GM23338 (cell line): ENCODE measurements at regions not wholly inside any gene's neighbourhood (a gene's known extent, or its start where the extent isn't known, plus 50 kb on each side); places are given as distances from the start of the nearest gene placed in this dataset.

Experiments used
- ATAC-seq: fragments of 200-7000 bp; cut with Tn5 transposase; 3 replicates; pipeline ENCODE4 v1.9.1; 2020
- DNase-seq: peaks from one replicate; pipeline ENCODE4 v3.0.0-alpha.2; 2015; ENCODE audit warnings: low spot score
- H2AFZ ChIP-seq: fragments of 200-600 bp; sonication (generic); 2 replicates; pipeline ENCODE4 v1.8.0; 2016; ENCODE audit warnings: antibody characterized with exemption, mild to moderate bottlenecking, moderate library complexity
- H3F3A ChIP-seq: fragments of 200-600 bp; sonication (generic); replicated peaks from 2 replicates; pipeline ENCODE4 v1.8.0; 2017; ENCODE audit warnings: antibody characterized with exemption, mixed run types, low read depth
- H3K27ac ChIP-seq: fragments of 200-600 bp; sonication (generic); 2 replicates; pipeline ENCODE4 v1.6.1; 2016; ENCODE audit warnings: low read depth
- H3K27me3 ChIP-seq: fragments of 200-600 bp; sonication (generic); 2 replicates; pipeline ENCODE4 v1.8.0; 2016; ENCODE audit warnings: mild to moderate bottlenecking, mixed run types, moderate library complexity; ENCODE audit not compliant: insufficient read depth
- H3K36me3 ChIP-seq: fragments of 200-600 bp; sonication (generic); 2 replicates; pipeline ENCODE4 v1.8.0; 2016; ENCODE audit warnings: mild to moderate bottlenecking; ENCODE audit not compliant: insufficient read depth
- H3K4me1 ChIP-seq: fragments of 200-600 bp; sonication (generic); 2 replicates; pipeline ENCODE4 v1.8.0; 2016; ENCODE audit warnings: mild to moderate bottlenecking, moderate library complexity; ENCODE audit not compliant: insufficient read depth
- H3K4me2 ChIP-seq: fragments of 200-600 bp; sonication (generic); 2 replicates; pipeline ENCODE4 v1.7.1; 2017; ENCODE audit warnings: mixed run types
- H3K4me3 ChIP-seq: fragments of 200-600 bp; sonication (generic); 2 replicates; pipeline ENCODE4 v1.6.1; 2016; ENCODE audit warnings: mixed run types
- H3K79me2 ChIP-seq: fragments of 200-600 bp; sonication (generic); replicated peaks from 2 replicates; pipeline ENCODE4 v1.8.0; 2017; ENCODE audit warnings: mild to moderate bottlenecking; ENCODE audit not compliant: insufficient read depth
- H3K9me2 ChIP-seq: fragments of 200-600 bp; sonication (generic); 2 replicates; pipeline ENCODE4 v1.8.0; 2017; ENCODE audit not compliant: insufficient read depth
- H4K20me1 ChIP-seq: fragments of 200-600 bp; sonication (generic); replicated peaks from 2 replicates; pipeline ENCODE4 v1.8.0; 2017; ENCODE audit warnings: mild to moderate bottlenecking; ENCODE audit not compliant: insufficient read depth
- H3K27ac Mint-ChIP-seq: 2 replicates; pipeline ENCODE4 v1.8.0; 2020; ENCODE audit warnings: inconsistent platforms, mild to moderate bottlenecking, moderate library complexity, mixed read lengths
- H3K27me3 Mint-ChIP-seq: 3 replicates; pipeline ENCODE4 v1.8.0; 2022; ENCODE audit warnings: low read depth, mild to moderate bottlenecking, moderate library complexity, mixed read lengths, inconsistent platforms; ENCODE audit not compliant: insufficient read depth, poor library complexity
- H3K36me3 Mint-ChIP-seq: 3 replicates; pipeline ENCODE4 v1.8.0; 2021; ENCODE audit warnings: low read depth, mild to moderate bottlenecking, inconsistent platforms, moderate library complexity, mixed read lengths
- H3K4me1 Mint-ChIP-seq: 3 replicates; pipeline ENCODE4 v1.8.0; 2020; ENCODE audit warnings: mild to moderate bottlenecking, inconsistent platforms, mixed read lengths
- H3K4me3 Mint-ChIP-seq: 3 replicates; pipeline ENCODE4 v1.8.0; 2021; ENCODE audit warnings: moderate library complexity, mild to moderate bottlenecking, inconsistent platforms, mixed read lengths
- H3K9me3 Mint-ChIP-seq: 3 replicates; pipeline ENCODE4 v1.8.0; 2020; ENCODE audit warnings: moderate library complexity, mild to moderate bottlenecking, inconsistent platforms, mixed read lengths
- CREB1 ChIP-seq: fragments of 250-450 bp; sonication (Bioruptor Pico); IDR thresholded peaks from 2 replicates; pipeline ENCODE4 v1.5.0; 2020; ENCODE audit warnings: low read depth, mild to moderate bottlenecking, moderate library complexity
- CTCF ChIP-seq, 2 experiments: fragments of 200-600 bp in 1 of 2; sonication (generic) in 1 of 2; conservative IDR thresholded peaks; 2 replicates each; pipeline versions ENCODE4 v1.5.1 to v1.6.1; 2016 to 2017; ENCODE audit warnings: antibody characterized with exemption in 2 of 2, low read depth in 2 of 2, mild to moderate bottlenecking in 2 of 2, moderate library complexity in 1 of 2
- ETS1 ChIP-seq: IDR thresholded peaks from 2 replicates; pipeline ENCODE4 v1.6.1; 2016; ENCODE audit warnings: antibody characterized with exemption
- EZH2 ChIP-seq: fragments of 200-600 bp; sonication (generic); IDR thresholded peaks from one replicate; pipeline ENCODE4 v1.8.0; 2017; ENCODE audit warnings: antibody characterized with exemption, mild to moderate bottlenecking, low read depth; ENCODE audit not compliant: unreplicated experiment
- EZH2phosphoT487 ChIP-seq: fragments of 200-600 bp; sonication (generic); IDR thresholded peaks from one replicate; pipeline ENCODE4 v1.8.1; 2018; ENCODE audit warnings: antibody characterized with exemption; ENCODE audit not compliant: unreplicated experiment
- JUNB ChIP-seq: IDR thresholded peaks from one replicate; pipeline ENCODE4 v1.6.1; 2016; ENCODE audit warnings: antibody characterized with exemption; ENCODE audit not compliant: unreplicated experiment
- NANOG ChIP-seq: IDR thresholded peaks from 2 replicates; pipeline ENCODE4 v1.6.1; 2016; ENCODE audit warnings: antibody characterized with exemption, borderline replicate concordance
- POLR2AphosphoS5 ChIP-seq: IDR thresholded peaks from 2 replicates; pipeline ENCODE4 v1.6.1; 2016; ENCODE audit warnings: antibody characterized with exemption, low read depth
- REST ChIP-seq: IDR thresholded peaks from one replicate; pipeline ENCODE4 v1.6.1; 2018; ENCODE audit warnings: antibody characterized with exemption; ENCODE audit not compliant: unreplicated experiment
- STAT1 ChIP-seq: IDR thresholded peaks from one replicate; pipeline ENCODE4 v1.6.1; 2016; ENCODE audit warnings: antibody characterized with exemption; ENCODE audit not compliant: unreplicated experiment
- ZNF114 ChIP-seq: fragments of 250-450 bp; sonication (Bioruptor Pico); IDR thresholded peaks from 2 replicates; pipeline ENCODE4 v1.5.0; 2020; ENCODE audit warnings: mild to moderate bottlenecking, moderate library complexity
- ZNF331 ChIP-seq: fragments of 250-450 bp; sonication (Bioruptor Pico); IDR thresholded peaks from 2 replicates; pipeline ENCODE4 v1.5.0; 2020; ENCODE audit warnings: low read depth, mild to moderate bottlenecking, moderate library complexity
- ZNF462 ChIP-seq: fragments of 250-450 bp; sonication (Bioruptor Pico); IDR thresholded peaks from 2 replicates; pipeline ENCODE4 v1.5.0; 2020; ENCODE audit warnings: mild to moderate bottlenecking, moderate library complexity

- DNase-seq = no peak
- Mint-ChIP-seq H3K4me3 (peak overlapping the region; percentile 57; the same call in 2 of the 3 replicates), H3K9me3 (no peaks in the 10 kb centered on the region), H3K27ac (peak overlapping the region; percentile 94), H3K4me1 (peaks cover 25% of the 10 kb centered on the region), H3K27me3 (peaks cover 13% of the 10 kb centered on the region), H3K36me3 (peaks cover under 1% of the 10 kb centered on the region; the same call in 1 of the 3 replicates)
- H3K79me2 ChIP-seq = no peaks in the 10 kb centered on the region
- peak overlapping the region; percentile 64 for H3K4me2 ChIP-seq
- no peaks in the 10 kb centered on the region for H3K27me3 ChIP-seq
- no peaks in the 10 kb centered on the region for H4K20me1 ChIP-seq
- no peaks in the 10 kb centered on the region for H3K36me3 ChIP-seq
- peak overlapping the region; percentile 74 for H3K27ac ChIP-seq
- ATAC-seq = no peak
- 0 out of 2 replicates have a peak, but pooled peaks cover 4% of the 10 kb centered on the region for H3K9me2 ChIP-seq
- peaks cover 16% of the 10 kb centered on the region for H3K4me1 ChIP-seq
- TF ChIP-seq NANOG (no peak), ZNF462 (CRISPR knock-in tag) (no peak), EZH2 (no peak), CTCF (conservative IDR thresholded peaks at IDR 0.05; ENCODE audit: low read depth in 2 of 2) (no peak), ZNF331 (no peak), POLR2AphosphoS5 (no peak), STAT1 (no peak), JUNB (no peak), REST (no peak), EZH2phosphoT487 (no peak), ZNF114 (CRISPR knock-in tag) (no peak), CREB1 (CRISPR knock-in tag) (no peak), ETS1 (no peak)
- H3K4me3 ChIP-seq = peak overlapping the region; percentile 37; the same call in 1 of the 2 replicates
- H2AFZ ChIP-seq = peak overlapping the region; percentile 85
- no peaks in the 10 kb centered on the region for H3F3A ChIP-seq
Observed at GRCh38 chr7:73919694-73920375, 58.9 kb downstream of the TMEM270 start.
